Loucy (cell line): ENCODE measurements at regions not wholly inside any gene's neighbourhood (a gene's known extent, or its start where the extent isn't known, plus 50 kb on each side); places are given as distances from the start of the nearest gene placed in this dataset.

Experiments used
- EZH2phosphoT487 ChIP-seq: fragments of 200-600 bp; IDR thresholded peaks from 2 replicates; pipeline ENCODE4 v1.6.1; 2018; ENCODE audit warnings: antibody characterized with exemption, mild to moderate bottlenecking, moderate library complexity, borderline replicate concordance
- TF ChIP-seq, protein P1 (sequence below): fragments of 200-600 bp; sonication (generic); conservative IDR thresholded peaks from 2 replicates; pipeline ENCODE4 v1.5.1; 2014; ENCODE audit warnings: mild to moderate bottlenecking, antibody characterized with exemption, low read length

DNA sequence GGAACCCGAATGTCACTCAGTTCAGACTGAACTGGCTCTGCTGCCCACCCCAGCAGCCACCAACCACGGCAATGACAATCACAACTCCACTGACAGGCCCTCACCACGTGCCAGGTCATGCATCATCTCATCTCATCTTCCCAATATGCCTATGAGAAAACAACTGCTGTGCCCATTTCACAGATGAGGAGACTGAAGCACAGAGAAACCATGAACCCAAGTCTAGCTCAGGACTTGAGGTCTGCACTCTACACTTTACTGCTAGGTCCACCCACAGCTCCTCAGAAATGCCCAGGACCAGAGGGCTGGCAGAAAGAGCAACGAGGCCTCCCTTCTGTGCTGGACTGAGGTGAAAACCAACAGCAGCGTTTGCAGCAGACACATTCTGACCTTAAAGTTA is 99.2 kb upstream of the LINGO1 start:
- TF ChIP-seq, protein P1, sequence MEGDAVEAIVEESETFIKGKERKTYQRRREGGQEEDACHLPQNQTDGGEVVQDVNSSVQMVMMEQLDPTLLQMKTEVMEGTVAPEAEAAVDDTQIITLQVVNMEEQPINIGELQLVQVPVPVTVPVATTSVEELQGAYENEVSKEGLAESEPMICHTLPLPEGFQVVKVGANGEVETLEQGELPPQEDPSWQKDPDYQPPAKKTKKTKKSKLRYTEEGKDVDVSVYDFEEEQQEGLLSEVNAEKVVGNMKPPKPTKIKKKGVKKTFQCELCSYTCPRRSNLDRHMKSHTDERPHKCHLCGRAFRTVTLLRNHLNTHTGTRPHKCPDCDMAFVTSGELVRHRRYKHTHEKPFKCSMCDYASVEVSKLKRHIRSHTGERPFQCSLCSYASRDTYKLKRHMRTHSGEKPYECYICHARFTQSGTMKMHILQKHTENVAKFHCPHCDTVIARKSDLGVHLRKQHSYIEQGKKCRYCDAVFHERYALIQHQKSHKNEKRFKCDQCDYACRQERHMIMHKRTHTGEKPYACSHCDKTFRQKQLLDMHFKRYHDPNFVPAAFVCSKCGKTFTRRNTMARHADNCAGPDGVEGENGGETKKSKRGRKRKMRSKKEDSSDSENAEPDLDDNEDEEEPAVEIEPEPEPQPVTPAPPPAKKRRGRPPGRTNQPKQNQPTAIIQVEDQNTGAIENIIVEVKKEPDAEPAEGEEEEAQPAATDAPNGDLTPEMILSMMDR = no peak
- TF ChIP-seq EZH2phosphoT487 = no peak
